WTC11 (cell line): ENCODE measurements at regions not wholly inside any gene's neighbourhood (a gene's known extent, or its start where the extent isn't known, plus 50 kb on each side); places are given as distances from the start of the nearest gene placed in this dataset.

Source experiments
- JUN ChIP-seq: sonication (generic); formaldehyde crosslinking; IDR thresholded peaks from 2 replicates; pipeline ENCODE4 v1.8.0; 2023; ENCODE audit warnings: mild to moderate bottlenecking, missing genetic modification reagents
- NR1H2 ChIP-seq: sonication (generic); formaldehyde crosslinking; IDR thresholded peaks from 2 replicates; pipeline ENCODE4 v1.9.0; 2021; ENCODE audit warnings: mild to moderate bottlenecking, moderate library complexity, missing genetic modification reagents
- NR3C1 ChIP-seq: sonication (generic); formaldehyde crosslinking; conservative IDR thresholded peaks from 2 replicates; pipeline ENCODE4 v1.8.1; 2023; ENCODE audit warnings: low read depth, mild to moderate bottlenecking, missing genetic modification reagents
- RELA ChIP-seq: sonication (generic); formaldehyde crosslinking; IDR thresholded peaks from 2 replicates; pipeline ENCODE4 v1.8.1; 2022; ENCODE audit warnings: missing genetic modification reagents, mild to moderate bottlenecking, borderline replicate concordance
- ZNF232 ChIP-seq: sonication (generic); formaldehyde crosslinking; IDR thresholded peaks from 2 replicates; pipeline ENCODE4 v1.8.0; 2022; ENCODE audit warnings: mild to moderate bottlenecking, missing genetic modification reagents
- ZNF423 ChIP-seq: fragments of 250-450 bp; sonication (Bioruptor Pico); IDR thresholded peaks from 2 replicates; pipeline ENCODE4 v2.1.2; 2022; ENCODE audit warnings: mild to moderate bottlenecking, moderate library complexity
- TF ChIP-seq, protein P1 (sequence below): sonication (generic); formaldehyde crosslinking; IDR thresholded peaks from 2 replicates; pipeline ENCODE4 v1.8.0; 2022; ENCODE audit warnings: mild to moderate bottlenecking, missing genetic modification reagents
- TF ChIP-seq, protein P2 (sequence below): fragments of 200-600 bp; IDR thresholded peaks from 2 replicates; pipeline ENCODE4 v1.8.0; 2022; ENCODE audit warnings: antibody characterized with exemption
- TF ChIP-seq, protein P3 (sequence below): sonication (generic); formaldehyde crosslinking; conservative IDR thresholded peaks from 2 replicates; pipeline ENCODE4 v1.8.1; 2023; ENCODE audit warnings: mild to moderate bottlenecking, low read depth, missing genetic modification reagents, moderate library complexity
- TF ChIP-seq, protein P4 (sequence below): sonication (generic); formaldehyde crosslinking; IDR thresholded peaks from 2 replicates; pipeline ENCODE4 v1.8.1; 2022; ENCODE audit warnings: low read depth, missing genetic modification reagents, borderline replicate concordance
- TF ChIP-seq, protein P5 (sequence below): sonication (generic); formaldehyde crosslinking; IDR thresholded peaks from 2 replicates; pipeline ENCODE4 v1.8.1; 2023; ENCODE audit warnings: mild to moderate bottlenecking, missing genetic modification reagents, moderate library complexity
- TF ChIP-seq, protein P6 (sequence below): sonication (generic); formaldehyde crosslinking; IDR thresholded peaks from 2 replicates; pipeline ENCODE4 v1.8.1; 2023; ENCODE audit warnings: mild to moderate bottlenecking, missing genetic modification reagents, moderate library complexity

DNA sequence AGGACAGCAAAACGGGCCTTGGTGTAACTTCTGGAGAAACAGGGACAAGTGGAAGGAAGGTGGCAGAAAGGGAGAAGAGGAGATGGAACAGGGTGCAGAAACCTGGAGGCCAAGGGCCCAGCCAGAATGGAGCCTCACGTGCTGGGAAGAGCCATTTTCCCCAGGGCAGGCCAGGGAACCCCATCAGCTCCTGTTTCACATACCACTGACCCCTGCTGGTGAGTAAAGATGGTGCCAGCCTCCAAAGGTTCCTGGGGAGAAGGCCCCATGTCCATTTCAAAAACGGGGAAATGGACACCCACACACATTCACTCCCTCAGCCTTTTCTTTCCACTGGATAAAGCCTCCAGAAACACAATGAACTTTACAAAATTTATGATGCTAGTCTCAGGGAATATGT, 57.6 kb upstream of the JUN start:
- TF ChIP-seq ZNF423 (CRISPR knock-in tag), result no peak
- TF ChIP-seq, protein P1, sequence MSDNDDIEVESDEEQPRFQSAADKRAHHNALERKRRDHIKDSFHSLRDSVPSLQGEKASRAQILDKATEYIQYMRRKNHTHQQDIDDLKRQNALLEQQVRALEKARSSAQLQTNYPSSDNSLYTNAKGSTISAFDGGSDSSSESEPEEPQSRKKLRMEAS (CRISPR knock-in tag), result no peak
- TF ChIP-seq, protein P2, sequence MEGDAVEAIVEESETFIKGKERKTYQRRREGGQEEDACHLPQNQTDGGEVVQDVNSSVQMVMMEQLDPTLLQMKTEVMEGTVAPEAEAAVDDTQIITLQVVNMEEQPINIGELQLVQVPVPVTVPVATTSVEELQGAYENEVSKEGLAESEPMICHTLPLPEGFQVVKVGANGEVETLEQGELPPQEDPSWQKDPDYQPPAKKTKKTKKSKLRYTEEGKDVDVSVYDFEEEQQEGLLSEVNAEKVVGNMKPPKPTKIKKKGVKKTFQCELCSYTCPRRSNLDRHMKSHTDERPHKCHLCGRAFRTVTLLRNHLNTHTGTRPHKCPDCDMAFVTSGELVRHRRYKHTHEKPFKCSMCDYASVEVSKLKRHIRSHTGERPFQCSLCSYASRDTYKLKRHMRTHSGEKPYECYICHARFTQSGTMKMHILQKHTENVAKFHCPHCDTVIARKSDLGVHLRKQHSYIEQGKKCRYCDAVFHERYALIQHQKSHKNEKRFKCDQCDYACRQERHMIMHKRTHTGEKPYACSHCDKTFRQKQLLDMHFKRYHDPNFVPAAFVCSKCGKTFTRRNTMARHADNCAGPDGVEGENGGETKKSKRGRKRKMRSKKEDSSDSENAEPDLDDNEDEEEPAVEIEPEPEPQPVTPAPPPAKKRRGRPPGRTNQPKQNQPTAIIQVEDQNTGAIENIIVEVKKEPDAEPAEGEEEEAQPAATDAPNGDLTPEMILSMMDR, result peak; percentile 55; the same call in 1 of the 2 replicates
- TF ChIP-seq ZNF232 (CRISPR knock-in tag), result no peak
- TF ChIP-seq, protein P3, sequence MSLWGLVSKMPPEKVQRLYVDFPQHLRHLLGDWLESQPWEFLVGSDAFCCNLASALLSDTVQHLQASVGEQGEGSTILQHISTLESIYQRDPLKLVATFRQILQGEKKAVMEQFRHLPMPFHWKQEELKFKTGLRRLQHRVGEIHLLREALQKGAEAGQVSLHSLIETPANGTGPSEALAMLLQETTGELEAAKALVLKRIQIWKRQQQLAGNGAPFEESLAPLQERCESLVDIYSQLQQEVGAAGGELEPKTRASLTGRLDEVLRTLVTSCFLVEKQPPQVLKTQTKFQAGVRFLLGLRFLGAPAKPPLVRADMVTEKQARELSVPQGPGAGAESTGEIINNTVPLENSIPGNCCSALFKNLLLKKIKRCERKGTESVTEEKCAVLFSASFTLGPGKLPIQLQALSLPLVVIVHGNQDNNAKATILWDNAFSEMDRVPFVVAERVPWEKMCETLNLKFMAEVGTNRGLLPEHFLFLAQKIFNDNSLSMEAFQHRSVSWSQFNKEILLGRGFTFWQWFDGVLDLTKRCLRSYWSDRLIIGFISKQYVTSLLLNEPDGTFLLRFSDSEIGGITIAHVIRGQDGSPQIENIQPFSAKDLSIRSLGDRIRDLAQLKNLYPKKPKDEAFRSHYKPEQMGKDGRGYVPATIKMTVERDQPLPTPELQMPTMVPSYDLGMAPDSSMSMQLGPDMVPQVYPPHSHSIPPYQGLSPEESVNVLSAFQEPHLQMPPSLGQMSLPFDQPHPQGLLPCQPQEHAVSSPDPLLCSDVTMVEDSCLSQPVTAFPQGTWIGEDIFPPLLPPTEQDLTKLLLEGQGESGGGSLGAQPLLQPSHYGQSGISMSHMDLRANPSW (CRISPR knock-in tag), result no peak
- TF ChIP-seq, protein P4, sequence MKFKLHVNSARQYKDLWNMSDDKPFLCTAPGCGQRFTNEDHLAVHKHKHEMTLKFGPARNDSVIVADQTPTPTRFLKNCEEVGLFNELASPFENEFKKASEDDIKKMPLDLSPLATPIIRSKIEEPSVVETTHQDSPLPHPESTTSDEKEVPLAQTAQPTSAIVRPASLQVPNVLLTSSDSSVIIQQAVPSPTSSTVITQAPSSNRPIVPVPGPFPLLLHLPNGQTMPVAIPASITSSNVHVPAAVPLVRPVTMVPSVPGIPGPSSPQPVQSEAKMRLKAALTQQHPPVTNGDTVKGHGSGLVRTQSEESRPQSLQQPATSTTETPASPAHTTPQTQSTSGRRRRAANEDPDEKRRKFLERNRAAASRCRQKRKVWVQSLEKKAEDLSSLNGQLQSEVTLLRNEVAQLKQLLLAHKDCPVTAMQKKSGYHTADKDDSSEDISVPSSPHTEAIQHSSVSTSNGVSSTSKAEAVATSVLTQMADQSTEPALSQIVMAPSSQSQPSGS (CRISPR knock-in tag), result no peak
- TF ChIP-seq, protein P5, sequence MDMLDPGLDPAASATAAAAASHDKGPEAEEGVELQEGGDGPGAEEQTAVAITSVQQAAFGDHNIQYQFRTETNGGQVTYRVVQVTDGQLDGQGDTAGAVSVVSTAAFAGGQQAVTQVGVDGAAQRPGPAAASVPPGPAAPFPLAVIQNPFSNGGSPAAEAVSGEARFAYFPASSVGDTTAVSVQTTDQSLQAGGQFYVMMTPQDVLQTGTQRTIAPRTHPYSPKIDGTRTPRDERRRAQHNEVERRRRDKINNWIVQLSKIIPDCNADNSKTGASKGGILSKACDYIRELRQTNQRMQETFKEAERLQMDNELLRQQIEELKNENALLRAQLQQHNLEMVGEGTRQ (CRISPR knock-in tag), result no peak
- no peak for TF ChIP-seq RELA
- TF ChIP-seq JUN (CRISPR knock-in tag), result no peak
- TF ChIP-seq NR1H2 (CRISPR knock-in tag), result no peak
- TF ChIP-seq, protein P6, sequence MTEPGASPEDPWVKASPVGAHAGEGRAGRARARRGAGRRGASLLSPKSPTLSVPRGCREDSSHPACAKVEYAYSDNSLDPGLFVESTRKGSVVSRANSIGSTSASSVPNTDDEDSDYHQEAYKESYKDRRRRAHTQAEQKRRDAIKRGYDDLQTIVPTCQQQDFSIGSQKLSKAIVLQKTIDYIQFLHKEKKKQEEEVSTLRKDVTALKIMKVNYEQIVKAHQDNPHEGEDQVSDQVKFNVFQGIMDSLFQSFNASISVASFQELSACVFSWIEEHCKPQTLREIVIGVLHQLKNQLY (CRISPR knock-in tag), result no peak
- TF ChIP-seq NR3C1 (CRISPR knock-in tag), result no peak
